GM12864 (cell line): ENCODE measurements at regions not wholly inside any gene's neighbourhood (a gene's known extent, or its start where the extent isn't known, plus 50 kb on each side); places are given as distances from the start of the nearest gene placed in this dataset.

Experiments used
- DNase-seq: peaks from one replicate; pipeline ENCODE4 v3.0.0-alpha.2; 2011; ENCODE audit warnings: low read depth
- H3K4me3 ChIP-seq: 2 replicates; pipeline ENCODE4 v1.5.1; 2011; ENCODE audit warnings: mild to moderate bottlenecking, low read depth, low read length, control low read depth
- CTCF ChIP-seq: IDR thresholded peaks from 2 replicates; pipeline ENCODE4 v1.5.1; 2011; ENCODE audit warnings: low read depth, mild to moderate bottlenecking, moderate library complexity, low read length, control low read depth, inconsistent platforms; ENCODE audit errors: missing control alignments

DNA sequence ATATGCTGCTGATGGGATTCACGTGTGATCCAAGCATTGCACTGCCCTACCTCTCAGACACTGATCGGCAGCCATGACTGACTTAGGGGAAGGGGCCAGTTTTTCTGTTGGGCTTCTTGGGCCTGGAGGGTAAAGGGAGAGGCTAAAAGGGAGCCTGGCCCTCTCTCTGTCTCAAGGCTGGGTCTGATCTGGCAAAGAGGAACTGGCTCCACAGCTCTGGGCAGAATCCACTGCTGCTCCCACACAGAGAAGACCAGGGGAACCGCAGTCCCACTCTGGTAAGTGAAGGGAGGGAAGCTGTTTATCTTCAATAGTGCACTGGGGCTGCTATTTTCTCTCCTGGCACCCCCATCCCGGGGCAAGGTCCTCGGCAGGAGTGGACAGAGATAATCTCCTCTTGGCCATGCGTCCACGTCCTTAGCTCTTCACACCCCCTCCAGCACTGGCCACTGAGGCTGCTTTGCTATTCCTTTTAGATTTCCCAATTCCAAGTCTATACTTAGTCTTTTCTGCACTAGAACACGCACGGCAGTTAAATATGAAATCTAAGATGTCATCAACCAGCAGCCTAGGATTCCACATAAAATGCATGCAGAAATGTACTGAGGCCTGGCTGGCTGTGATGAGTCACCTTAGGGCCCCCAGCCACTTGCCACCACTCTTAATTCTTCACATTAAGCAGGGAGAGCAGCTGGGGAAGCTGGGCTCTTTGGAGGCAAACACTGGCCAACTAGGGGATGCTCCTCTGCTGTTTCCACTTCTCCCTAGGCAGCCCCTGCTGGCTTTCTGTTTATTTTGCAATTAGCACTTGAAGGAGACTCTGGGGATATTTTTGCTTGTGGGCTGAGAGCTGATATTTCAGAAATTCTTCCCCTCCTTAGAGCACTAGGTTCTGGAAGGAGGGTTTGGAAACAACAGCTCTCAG, 87.8 kb upstream of the ARMC2 start:
- no peak for DNase-seq
- H3K4me3 ChIP-seq, result no peak overlapping the region
- no peak for TF ChIP-seq CTCF

- TF ChIP-seq CTCF, result no peak
- H3K4me3 ChIP-seq, result no peak overlapping the region
- DNase-seq, result no peak
Measured at GRCh38 chr6:108762394-108762793, 85.8 kb upstream of the ARMC2 start.

DNA sequence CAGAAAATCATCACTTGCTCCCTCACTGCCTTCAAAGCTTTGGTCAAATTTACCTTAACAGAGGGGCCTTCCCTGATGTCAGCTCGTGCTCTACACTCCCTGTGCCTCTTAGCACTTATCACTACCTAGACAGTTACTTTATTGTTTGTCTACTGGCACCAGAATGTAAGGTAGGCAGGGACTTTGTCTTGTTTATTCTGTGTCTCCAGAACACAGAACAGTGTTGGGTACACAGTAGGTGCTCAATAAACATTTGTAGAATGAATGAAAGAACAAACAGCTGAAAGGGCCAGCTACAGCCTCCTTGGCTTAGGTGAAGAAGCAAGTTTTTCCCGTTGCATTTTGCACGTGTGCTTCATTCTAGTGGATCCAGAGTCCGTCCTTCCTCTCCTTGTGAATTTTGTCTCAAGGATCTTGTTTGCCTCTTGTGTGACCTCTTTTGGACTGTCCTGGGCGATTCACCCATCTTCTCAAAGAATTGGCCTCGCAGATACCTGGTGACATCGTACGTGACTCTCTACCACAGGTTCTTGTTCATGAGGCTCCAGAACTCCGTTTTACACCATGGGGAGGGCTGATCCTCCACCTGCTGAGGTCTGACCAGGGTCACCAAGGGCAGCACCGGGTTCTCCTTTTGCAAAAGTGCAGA, 84.2 kb upstream of the ARMC2 start:
- no peak for DNase-seq
- no peak overlapping the region for H3K4me3 ChIP-seq
- no peak for TF ChIP-seq CTCF

DNA sequence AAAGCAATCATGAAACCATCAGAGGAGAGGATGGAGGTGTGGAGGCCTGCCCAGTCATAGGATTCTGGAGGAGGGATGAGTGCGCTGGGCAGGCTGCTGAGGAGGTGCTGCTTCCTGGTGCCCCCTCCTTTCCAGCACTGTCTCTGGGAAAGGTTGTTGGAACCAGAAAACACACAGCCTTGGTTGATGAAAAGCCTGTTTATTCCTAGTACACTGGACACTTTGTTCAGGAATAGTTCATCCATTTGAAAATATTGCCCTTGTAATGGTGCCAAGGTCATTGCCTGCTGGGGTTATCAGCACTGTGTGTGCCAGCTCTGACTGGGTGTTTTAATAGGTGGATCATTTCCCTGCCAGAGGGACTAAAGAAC, 83.7 kb upstream of the ARMC2 start:
- no peak for TF ChIP-seq CTCF
- no peak for DNase-seq
- H3K4me3 ChIP-seq, result no peak overlapping the region

DNA sequence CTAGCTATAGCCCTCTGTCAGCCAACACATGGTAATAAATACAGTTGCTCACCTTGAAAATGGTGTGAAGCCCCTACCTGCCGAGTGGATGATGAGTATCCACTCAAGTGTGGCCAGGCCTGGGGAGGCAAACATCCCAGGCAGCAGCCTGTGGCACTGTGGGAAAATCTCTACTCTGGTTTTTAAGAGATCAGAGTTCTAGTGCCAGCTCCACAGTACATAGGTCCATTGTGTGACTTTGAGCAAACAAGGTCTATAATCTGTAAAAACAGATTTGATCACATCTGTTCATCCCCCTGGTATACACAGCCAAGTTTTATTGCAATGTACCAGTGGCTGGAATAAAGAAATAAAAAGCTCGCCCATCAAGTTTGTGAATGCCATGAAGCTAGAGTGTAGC, 82.7 kb upstream of the ARMC2 start:
- DNase-seq, result no peak
- no peak overlapping the region for H3K4me3 ChIP-seq
- no peak for TF ChIP-seq CTCF

GRCh38 chr6:108766419-108766818, 81.8 kb upstream of the ARMC2 start:
- no peak overlapping the region for H3K4me3 ChIP-seq
- no peak for TF ChIP-seq CTCF
- no peak for DNase-seq
